ENCODE measurements at regions not wholly inside any gene's neighbourhood (a gene's known extent, or its start where the extent isn't known, plus 50 kb on each side); places are given as distances from the start of the nearest gene placed in this dataset.

DNA sequence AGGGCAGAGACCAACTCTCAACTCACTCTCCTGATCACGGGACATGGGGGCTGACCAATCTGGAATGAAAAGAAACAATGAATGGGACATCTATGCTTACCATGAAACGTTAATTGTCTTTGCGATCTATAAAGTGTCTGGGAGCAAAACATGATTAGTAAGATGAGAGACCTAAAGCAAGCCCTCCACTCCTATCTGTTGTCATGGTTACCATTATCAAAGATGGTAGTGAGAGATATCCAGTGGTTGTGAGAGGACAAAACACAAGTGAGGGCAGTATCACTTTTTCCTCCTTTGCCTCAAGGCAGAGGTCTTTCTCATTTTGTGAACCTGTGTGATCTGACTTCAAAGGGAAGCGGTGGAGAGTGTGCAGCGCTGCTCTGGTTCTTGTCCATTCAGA, 130.1 kb downstream of the LSM5 start:
- TF ChIP-seq FOXK2 (IDR thresholded peaks at IDR 0.05) (no peak), BACH1 (IDR thresholded peaks at IDR 0.05; ENCODE audit: borderline replicate concordance) (no peak), KAT2A (conservative IDR thresholded peaks at IDR 0.05; ENCODE audit: control insufficient read depth, low read depth, low read length) (no peak), POLR2AphosphoS5 (IDR thresholded peaks at IDR 0.05; ENCODE audit: low read length) (no peak)
